B cell (primary cell): ENCODE measurements at regions not wholly inside any gene's neighbourhood (a gene's known extent, or its start where the extent isn't known, plus 50 kb on each side); places are given as distances from the start of the nearest gene placed in this dataset.

Experiments
- ATAC-seq: fragments of 200-7000 bp; cut with Tn5 transposase; one replicate; pipeline ENCODE4 v1.10.0; 2021; ENCODE audit warnings: low read depth, mild to moderate bottlenecking, moderate number of reproducible peaks, moderate library complexity
- CTCF ChIA-PET: fragments of 350-600 bp; sonication (Branson Sonifier 250); formaldehyde crosslinking; loops from one replicate; lab custom pipeline; 2021; ENCODE audit warnings: antibody characterized with exemption, inconsistent platforms; lab: Charles Lee
- POLR2A ChIA-PET: fragments of 350-600 bp; sonication (Branson Sonifier 250); formaldehyde crosslinking; loops from one replicate; lab custom pipeline; 2021; ENCODE audit warnings: antibody characterized with exemption; lab: Charles Lee
- DNase-seq: peaks from one replicate; pipeline ENCODE4 v3.0.0; 2013
- H2AFZ ChIP-seq: 2 replicates; pipeline ENCODE4 v1.6.1; 2012; ENCODE audit warnings: mild to moderate bottlenecking, low read depth, low read length; ENCODE audit not compliant: insufficient read depth, poor library complexity, severe bottlenecking
- H3K27ac ChIP-seq, 2 donors: 1 replicate in 1 of 2; 2 replicates in 1 of 2; pipeline ENCODE4 v1.5.1; 2012 to 2013; ENCODE audit warnings: low read length in 2 of 2, mild to moderate bottlenecking in 2 of 2, moderate library complexity in 1 of 2
- H3K27me3 ChIP-seq, 4 experiments: fragments of 200-600 bp in 1 of 4; sonication (generic) in 1 of 4; replicated peaks in 1 of 4; 1 replicate in 2 of 4; 2 replicates in 2 of 4; pipeline versions ENCODE4 v1.6.1 to v1.7.0; 2013 to 2016; ENCODE audit warnings: low read length in 3 of 4, mild to moderate bottlenecking in 2 of 4, mixed read lengths in 1 of 4, moderate library complexity in 1 of 4; ENCODE audit not compliant: insufficient read depth in 4 of 4, control insufficient read depth in 3 of 4; ENCODE audit errors: control extremely low read depth in 1 of 4
- H3K36me3 ChIP-seq, 2 experiments: replicated peaks in 1 of 2; 1 replicate in 1 of 2; 2 replicates in 1 of 2; pipeline versions ENCODE4 v1.6.1 to v1.7.1; 2013; ENCODE audit warnings: low read length in 1 of 2; ENCODE audit not compliant: insufficient read depth in 2 of 2, control insufficient read depth in 1 of 2; ENCODE audit errors: control extremely low read depth in 1 of 2, extremely low read depth in 1 of 2
- H3K4me1 ChIP-seq, 2 donors: fragments of 200-600 bp in 1 of 2; sonication (generic) in 1 of 2; 1 replicate in 1 of 2; 2 replicates in 1 of 2; pipeline versions ENCODE4 v1.5.1 to v1.6.1; 2013 to 2017; ENCODE audit warnings: low read length in 2 of 2; ENCODE audit not compliant: control insufficient read depth in 2 of 2, insufficient read depth in 2 of 2
- H3K4me2 ChIP-seq: replicated peaks from 2 replicates; pipeline ENCODE3; 2012; ENCODE audit warnings: mild to moderate bottlenecking, low read depth, low read length; ENCODE audit not compliant: poor library complexity, severe bottlenecking
- H3K4me3 ChIP-seq, 5 experiments: fragments of 200-600 bp in 1 of 5; sonication (generic) in 1 of 5; 1 replicate in 3 of 5; 2 replicates in 2 of 5; pipeline versions ENCODE4 v1.5.1 to v1.7.0; 2011 to 2016; ENCODE audit warnings: low read length in 4 of 5, mild to moderate bottlenecking in 4 of 5, low read depth in 2 of 5, control low read depth in 1 of 5, moderate library complexity in 1 of 5; ENCODE audit not compliant: insufficient read depth in 1 of 5; ENCODE audit errors: control extremely low read depth in 1 of 5, extremely low read depth in 1 of 5
- H3K79me2 ChIP-seq: fragments of 200-600 bp; sonication (generic); one replicate; pipeline ENCODE4 v1.6.0; 2016; ENCODE audit warnings: low read length; ENCODE audit not compliant: control insufficient read depth, insufficient read depth
- H3K9ac ChIP-seq: fragments of 200-600 bp; sonication (generic); 2 replicates; pipeline ENCODE4 v1.6.1; 2017; ENCODE audit warnings: mild to moderate bottlenecking, low read length, moderate library complexity
- H3K9me3 ChIP-seq, 3 donors: one replicate each; pipeline versions ENCODE4 v1.6.1 to v1.7.1; 2013; ENCODE audit warnings: low read length in 2 of 3; ENCODE audit not compliant: control insufficient read depth in 2 of 3, insufficient read depth in 1 of 3; ENCODE audit errors: control extremely low read depth in 1 of 3
- H4K20me1 ChIP-seq: 2 replicates; pipeline ENCODE4 v1.6.0; 2012; ENCODE audit warnings: mild to moderate bottlenecking, low read length; ENCODE audit not compliant: insufficient read depth, control insufficient read depth, poor library complexity, severe bottlenecking
- H3K27ac Mint-ChIP-seq: one replicate; pipeline ENCODE4 v1.8.0; 2021; ENCODE audit warnings: mixed read lengths
- H3K27me3 Mint-ChIP-seq: one replicate; pipeline ENCODE4 v1.8.0; 2021; ENCODE audit warnings: mixed read lengths
- H3K4me1 Mint-ChIP-seq: one replicate; pipeline ENCODE4 v1.8.0; 2021; ENCODE audit warnings: mixed read lengths
- H3K4me3 Mint-ChIP-seq: one replicate; pipeline ENCODE4 v1.8.0; 2021; ENCODE audit warnings: mixed read lengths
- H3K9me3 Mint-ChIP-seq: one replicate; pipeline ENCODE4 v1.8.0; 2022; ENCODE audit warnings: mixed read lengths; ENCODE audit not compliant: insufficient read depth
- EZH2 ChIP-seq: IDR thresholded peaks from 2 replicates; pipeline ENCODE4 v1.6.1; 2012; ENCODE audit warnings: borderline replicate concordance, low read depth, mild to moderate bottlenecking, moderate library complexity, low read length; ENCODE audit not compliant: insufficient read depth, poor library complexity, severe bottlenecking
- WGBS: methylation state at CpG from one replicate; pipeline ENCODE4 v1.1.5; 2013; ENCODE audit warnings: missing lambda C conversion rate; ENCODE audit not compliant: insufficient coverage; 5-methylcytosine and 5-hydroxymethylcytosine counted together
- intact Hi-C: fragments of 100-400 bp; cut with micrococcal nuclease; formaldehyde crosslinking; loops from one replicate; pipeline ENCODE4 v1.10.0; 2022
- TF ChIP-seq, protein P1 (sequence below): fragments of 200-600 bp; IDR thresholded peaks from one replicate; pipeline ENCODE4 v1.8.0; 2022; ENCODE audit warnings: antibody characterized with exemption, mild to moderate bottlenecking

DNA sequence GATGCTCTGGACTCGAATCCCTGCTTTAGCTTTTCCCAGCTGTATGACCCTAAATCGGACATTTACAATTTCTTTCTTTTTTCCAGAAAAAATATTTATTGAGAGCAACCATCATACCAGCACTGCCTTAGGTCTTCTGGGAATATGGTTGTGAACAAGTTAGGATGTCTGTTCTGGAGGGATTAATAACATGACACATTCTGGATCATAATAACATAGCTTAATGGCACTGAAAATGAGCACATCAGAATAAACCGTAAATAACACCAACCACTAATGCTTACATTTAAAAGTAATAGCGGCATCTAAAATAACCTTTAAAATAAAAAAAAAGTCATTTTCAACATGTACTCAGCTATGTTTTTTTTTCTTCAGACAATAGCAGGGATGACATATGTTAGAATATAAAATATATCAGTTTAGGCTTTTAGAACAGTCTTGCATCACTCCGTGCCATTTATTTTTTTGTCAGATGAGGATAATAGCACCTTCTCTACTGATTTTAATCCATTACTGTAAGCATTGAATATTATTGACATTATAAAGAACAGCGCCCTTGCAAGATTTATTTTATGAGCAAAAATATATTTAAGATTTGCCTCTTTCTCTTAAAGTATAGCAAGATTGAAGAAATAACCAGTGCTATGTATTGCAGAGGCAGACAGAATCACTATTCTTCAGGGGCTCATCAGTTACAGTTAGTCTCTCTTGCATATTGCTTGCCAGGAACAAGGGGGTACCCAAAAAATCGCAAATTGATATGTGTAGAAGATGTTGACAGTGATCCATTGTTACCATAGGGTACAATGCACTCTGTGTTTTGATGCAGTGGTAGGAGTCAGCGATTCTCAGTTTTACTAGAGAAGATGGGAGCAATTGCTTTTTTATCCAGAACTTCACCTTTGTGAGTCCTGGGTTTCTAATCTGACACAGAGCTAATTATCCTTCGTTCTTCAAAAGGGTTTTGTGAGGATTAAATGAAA lies 168.4 kb upstream of the NR3C1 start:
- no peaks in the 10 kb centered on the region for H3K9me3 ChIP-seq
- Mint-ChIP-seq H3K27me3 (no peaks in the 10 kb centered on the region), H3K9me3 (no peaks in the 10 kb centered on the region), H3K4me3 (no peak overlapping the region), H3K27ac (no peak overlapping the region), H3K4me1 (peaks cover 12% of the 10 kb centered on the region)
- WGBS: 100% methylated on average over 1 of the region's 9 CpGs
- H3K4me2 ChIP-seq: no peak overlapping the region
- H3K27ac ChIP-seq: no peak overlapping the region
- H3K27me3 ChIP-seq: no peaks in the 10 kb centered on the region
- ChIA-PET POLR2A (no interaction called here), CTCF (no interaction called here)
- intact Hi-C loops: loop anchor here (5.0 kb wide), 1 partner anchor 35 kb away; no protein-coding TSS in a partner anchor
- TF ChIP-seq, protein P1, sequence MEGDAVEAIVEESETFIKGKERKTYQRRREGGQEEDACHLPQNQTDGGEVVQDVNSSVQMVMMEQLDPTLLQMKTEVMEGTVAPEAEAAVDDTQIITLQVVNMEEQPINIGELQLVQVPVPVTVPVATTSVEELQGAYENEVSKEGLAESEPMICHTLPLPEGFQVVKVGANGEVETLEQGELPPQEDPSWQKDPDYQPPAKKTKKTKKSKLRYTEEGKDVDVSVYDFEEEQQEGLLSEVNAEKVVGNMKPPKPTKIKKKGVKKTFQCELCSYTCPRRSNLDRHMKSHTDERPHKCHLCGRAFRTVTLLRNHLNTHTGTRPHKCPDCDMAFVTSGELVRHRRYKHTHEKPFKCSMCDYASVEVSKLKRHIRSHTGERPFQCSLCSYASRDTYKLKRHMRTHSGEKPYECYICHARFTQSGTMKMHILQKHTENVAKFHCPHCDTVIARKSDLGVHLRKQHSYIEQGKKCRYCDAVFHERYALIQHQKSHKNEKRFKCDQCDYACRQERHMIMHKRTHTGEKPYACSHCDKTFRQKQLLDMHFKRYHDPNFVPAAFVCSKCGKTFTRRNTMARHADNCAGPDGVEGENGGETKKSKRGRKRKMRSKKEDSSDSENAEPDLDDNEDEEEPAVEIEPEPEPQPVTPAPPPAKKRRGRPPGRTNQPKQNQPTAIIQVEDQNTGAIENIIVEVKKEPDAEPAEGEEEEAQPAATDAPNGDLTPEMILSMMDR: no peak
- no peak for TF ChIP-seq EZH2
- no peak overlapping the region for H2AFZ ChIP-seq
- no peaks in the 10 kb centered on the region for H3K79me2 ChIP-seq
- ATAC-seq (no peak), DNase-seq (no peak)
- H4K20me1 ChIP-seq: no peaks in the 10 kb centered on the region
- H3K4me3 ChIP-seq: no peak overlapping the region
- H3K9ac ChIP-seq: no peak overlapping the region
- H3K36me3 ChIP-seq: no peaks in the 10 kb centered on the region
- peaks cover 0 to 5% of the 10 kb centered on the region in 2 donors for H3K4me1 ChIP-seq

DNA sequence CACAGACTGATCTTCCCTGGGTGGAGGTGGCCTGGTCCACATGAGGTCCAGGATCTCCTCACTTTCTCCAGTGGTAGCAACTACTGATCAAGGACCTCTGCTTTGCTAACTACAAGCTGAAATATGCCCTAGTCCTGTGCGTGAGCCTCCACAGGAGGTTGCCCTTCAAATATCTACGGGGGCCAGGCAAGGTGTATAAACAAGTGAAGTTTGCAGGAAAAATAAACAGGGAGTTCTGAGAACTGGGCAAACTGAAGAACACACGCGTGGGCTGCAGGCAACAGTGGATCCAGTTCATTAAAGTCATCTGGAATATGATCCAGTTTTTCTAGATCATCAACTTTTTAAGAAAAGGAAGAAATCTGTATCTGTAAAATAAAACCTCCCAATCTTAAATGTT lies 167.5 kb upstream of the NR3C1 start:
- Histone ChIP-seq H4K20me1 (no peaks in the 10 kb centered on the region), H3K27me3 (no peaks in the 10 kb centered on the region), H3K27ac (no peak overlapping the region), H3K4me3 (no peak overlapping the region), H2AFZ (no peak overlapping the region), H3K4me1 (peaks cover 0 to 5% of the 10 kb centered on the region in 2 donors), H3K4me2 (no peak overlapping the region), H3K9ac (no peak overlapping the region), H3K9me3 (no peaks in the 10 kb centered on the region), H3K79me2 (no peaks in the 10 kb centered on the region), H3K36me3 (no peaks in the 10 kb centered on the region)
- intact Hi-C loops: loop anchor here (5.0 kb wide), 1 partner anchor 36 kb away; no protein-coding TSS in a partner anchor
- TF ChIP-seq, protein P1: no peak
- no peak for TF ChIP-seq EZH2
- CTCF ChIA-PET: no interaction called here
- H3K9me3 Mint-ChIP-seq: no peaks in the 10 kb centered on the region
- no peak for ATAC-seq
- WGBS: 100% methylated on average over 4 of the region's 4 CpGs
- no peak overlapping the region for H3K4me3 Mint-ChIP-seq
- POLR2A ChIA-PET: no interaction called here
- no peaks in the 10 kb centered on the region for H3K27me3 Mint-ChIP-seq
- peaks cover 12% of the 10 kb centered on the region for H3K4me1 Mint-ChIP-seq
- H3K27ac Mint-ChIP-seq: no peak overlapping the region
- no peak for DNase-seq
